Thyroid gland (tissue), 4 donors: ENCODE measurements at regions not wholly inside any gene's neighbourhood (a gene's known extent, or its start where the extent isn't known, plus 50 kb on each side); places are given as distances from the start of the nearest gene placed in this dataset.

Experiments used
- DNase-seq, 2 donors: peaks; one replicate each; pipeline ENCODE4 v3.0.0-alpha.2; 2019
- H3K27ac ChIP-seq, 3 donors: fragments of 200-600 bp; sonication (generic); 1 replicate in 2 of 3; 2 replicates in 1 of 3; pipeline ENCODE4 v1.5.1; 2016 to 2019; ENCODE audit warnings: mild to moderate bottlenecking in 1 of 3, moderate library complexity in 1 of 3
- H3K27me3 ChIP-seq: fragments of 200-600 bp; sonication (generic); one replicate; pipeline ENCODE4 v1.5.1; 2019
- H3K36me3 ChIP-seq, 2 donors: fragments of 200-600 bp; sonication (generic); one replicate each; pipeline ENCODE4 v1.5.1; 2016 to 2019
- H3K4me1 ChIP-seq, 2 donors: fragments of 200-600 bp; sonication (generic); one replicate each; pipeline ENCODE4 v1.5.1; 2017 to 2019
- H3K4me3 ChIP-seq, 3 donors: fragments of 200-600 bp; sonication (generic); replicated peaks in 1 of 3; 1 replicate in 2 of 3; 2 replicates in 1 of 3; pipeline ENCODE4 v1.5.1; 2016; ENCODE audit warnings: mild to moderate bottlenecking in 1 of 3
- H3K9me3 ChIP-seq: fragments of 200-600 bp; sonication (generic); one replicate; pipeline ENCODE4 v1.5.1; 2017
- POLR2A ChIP-seq, 2 donors: fragments of 450-650 bp; IDR thresholded peaks; one replicate each; pipeline ENCODE4 v1.6.1; 2017; ENCODE audit warnings: antibody characterized with exemption in 2 of 2, mild to moderate bottlenecking in 2 of 2, moderate library complexity in 1 of 2
- WGBS, 2 donors: methylation state at CpG; one replicate each; pipeline ENCODE4 v1.1.5; 2017; 5-methylcytosine and 5-hydroxymethylcytosine counted together
- intact Hi-C: fragments of 100-400 bp; cut with DNase I; formaldehyde crosslinking; loops from one replicate; pipeline ENCODE4 v1.15.1; 2023
- TF ChIP-seq, protein P1 (sequence below), 6 experiments: fragments of 200-600 bp in 3 of 6; fragments of 450-650 bp in 3 of 6; sonication (generic) in 3 of 6; IDR thresholded peaks; one replicate each; pipeline ENCODE4 v1.5.1; 2016 to 2019; ENCODE audit warnings: antibody characterized with exemption in 6 of 6, mild to moderate bottlenecking in 2 of 6, inconsistent platforms in 1 of 6, moderate library complexity in 1 of 6

GRCh38 chr21:22476726-22477646 lies 1478.8 kb downstream of the NCAM2 start:
- intact Hi-C loops: no loop called here
- 55 to 56% methylated on average over 2 of the region's 2 CpGs for WGBS, 2 donors

GRCh38 chr21:22490049-22490448 lies 1491.8 kb downstream of the NCAM2 start:
- 83 to 87% methylated on average over 1 of the region's 1 CpG for WGBS, 2 donors
- no peaks in the 10 kb centered on the region for H3K36me3 ChIP-seq
- no peak overlapping the region for H3K4me3 ChIP-seq
- intact Hi-C loops: no loop called here
- H3K27me3 ChIP-seq: no peaks in the 10 kb centered on the region
- TF ChIP-seq POLR2A (IDR thresholded peaks at IDR 0.05): no peak
- TF ChIP-seq, protein P1, sequence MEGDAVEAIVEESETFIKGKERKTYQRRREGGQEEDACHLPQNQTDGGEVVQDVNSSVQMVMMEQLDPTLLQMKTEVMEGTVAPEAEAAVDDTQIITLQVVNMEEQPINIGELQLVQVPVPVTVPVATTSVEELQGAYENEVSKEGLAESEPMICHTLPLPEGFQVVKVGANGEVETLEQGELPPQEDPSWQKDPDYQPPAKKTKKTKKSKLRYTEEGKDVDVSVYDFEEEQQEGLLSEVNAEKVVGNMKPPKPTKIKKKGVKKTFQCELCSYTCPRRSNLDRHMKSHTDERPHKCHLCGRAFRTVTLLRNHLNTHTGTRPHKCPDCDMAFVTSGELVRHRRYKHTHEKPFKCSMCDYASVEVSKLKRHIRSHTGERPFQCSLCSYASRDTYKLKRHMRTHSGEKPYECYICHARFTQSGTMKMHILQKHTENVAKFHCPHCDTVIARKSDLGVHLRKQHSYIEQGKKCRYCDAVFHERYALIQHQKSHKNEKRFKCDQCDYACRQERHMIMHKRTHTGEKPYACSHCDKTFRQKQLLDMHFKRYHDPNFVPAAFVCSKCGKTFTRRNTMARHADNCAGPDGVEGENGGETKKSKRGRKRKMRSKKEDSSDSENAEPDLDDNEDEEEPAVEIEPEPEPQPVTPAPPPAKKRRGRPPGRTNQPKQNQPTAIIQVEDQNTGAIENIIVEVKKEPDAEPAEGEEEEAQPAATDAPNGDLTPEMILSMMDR (IDR thresholded peaks at IDR 0.05): no peak
- no peaks in the 10 kb centered on the region for H3K9me3 ChIP-seq
- DNase-seq: no peak
- H3K4me1 ChIP-seq: no peaks in the 10 kb centered on the region
- H3K27ac ChIP-seq: no peak overlapping the region

More at GRCh38 chr21:22476726-22477646, 1478.8 kb downstream of the NCAM2 start:
- no peaks in the 10 kb centered on the region for H3K27me3 ChIP-seq
- H3K4me3 ChIP-seq: no peak overlapping the region
- H3K36me3 ChIP-seq: no peaks in the 10 kb centered on the region
- TF ChIP-seq POLR2A (IDR thresholded peaks at IDR 0.05): no peak
- TF ChIP-seq, protein P1 (IDR thresholded peaks at IDR 0.05): no peak
- H3K9me3 ChIP-seq: no peaks in the 10 kb centered on the region
- no peak overlapping the region for H3K27ac ChIP-seq
- no peak for DNase-seq
- no peaks in the 10 kb centered on the region for H3K4me1 ChIP-seq

DNA sequence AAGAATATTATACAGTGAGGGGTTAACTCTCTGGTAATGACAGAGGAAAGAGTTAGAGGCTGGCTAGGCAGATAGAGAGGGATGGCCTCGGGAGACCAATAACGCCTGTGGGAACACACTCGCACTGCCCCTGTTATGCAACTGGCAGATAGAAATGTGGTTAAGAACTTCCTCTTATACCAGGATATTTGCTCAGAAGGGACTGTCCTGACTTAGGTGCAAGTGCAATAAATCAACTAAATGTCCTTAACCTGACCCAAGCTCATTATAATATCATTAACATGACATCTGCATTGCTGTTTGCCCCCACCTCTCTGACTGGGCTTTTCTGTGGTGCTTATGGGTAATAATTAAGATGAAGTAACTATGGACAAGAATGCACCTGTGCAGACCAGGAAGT lies 1518.0 kb downstream of the NCAM2 start:
- no peaks in the 10 kb centered on the region for H3K36me3 ChIP-seq
- DNase-seq: no peak
- no peak overlapping the region for H3K4me3 ChIP-seq
- intact Hi-C loops: no loop called here
- no peaks in the 10 kb centered on the region for H3K9me3 ChIP-seq
- H3K27ac ChIP-seq: no peak overlapping the region
- no peaks in the 10 kb centered on the region for H3K27me3 ChIP-seq
- WGBS, 2 donors: 74 to 78% methylated on average over 3 of the region's 3 CpGs
- H3K4me1 ChIP-seq: no peaks in the 10 kb centered on the region
- TF ChIP-seq, protein P1 (IDR thresholded peaks at IDR 0.05): no peak
- TF ChIP-seq POLR2A (IDR thresholded peaks at IDR 0.05): no peak

DNA sequence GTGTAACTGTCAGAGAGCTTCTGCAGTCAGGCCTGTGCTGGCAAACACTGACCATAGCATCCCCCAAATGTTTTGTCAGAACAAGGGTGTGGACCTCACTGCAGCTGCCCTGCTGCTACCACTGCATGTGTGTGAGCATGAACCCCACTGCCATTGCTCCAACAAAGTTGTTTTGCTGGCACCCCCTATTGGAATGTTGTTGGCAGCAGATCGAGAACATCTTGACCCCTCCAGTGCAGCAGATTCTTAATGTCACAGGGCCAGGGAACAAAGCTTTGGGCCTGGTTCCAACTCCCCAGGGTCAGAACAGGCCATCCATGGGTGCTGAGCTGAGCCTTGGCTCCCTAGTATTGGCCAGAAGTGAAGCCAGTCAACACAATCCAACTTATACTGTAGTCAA lies 1537.4 kb downstream of the NCAM2 start:
- WGBS, 2 donors: 70 to 86% methylated on average over 1 of the region's 1 CpG
- H3K4me1 ChIP-seq: no peaks in the 10 kb centered on the region
- TF ChIP-seq, protein P1 (IDR thresholded peaks at IDR 0.05): no peak
- TF ChIP-seq POLR2A (IDR thresholded peaks at IDR 0.05): no peak
- H3K27ac ChIP-seq: no peak overlapping the region
- DNase-seq: no peak
- no peaks in the 10 kb centered on the region for H3K27me3 ChIP-seq
- no peaks in the 10 kb centered on the region for H3K9me3 ChIP-seq
- no peak overlapping the region for H3K4me3 ChIP-seq
- H3K36me3 ChIP-seq: no peaks in the 10 kb centered on the region
- intact Hi-C loops: no loop called here

- no peaks in the 10 kb centered on the region for H3K9me3 ChIP-seq
- TF ChIP-seq, protein P1 (IDR thresholded peaks at IDR 0.05): no peak
- no peak for TF ChIP-seq POLR2A (IDR thresholded peaks at IDR 0.05)
- no peaks in the 10 kb centered on the region for H3K36me3 ChIP-seq
- H3K4me3 ChIP-seq: no peak overlapping the region
- no peaks in the 10 kb centered on the region for H3K4me1 ChIP-seq
- no peak overlapping the region for H3K27ac ChIP-seq
- no peaks in the 10 kb centered on the region for H3K27me3 ChIP-seq
- DNase-seq: no peak
- intact Hi-C loops: no loop called here
Measured at GRCh38 chr21:22536509-22536908, 1538.3 kb downstream of the NCAM2 start.
